ENCODE measurements at regions not wholly inside any gene's neighbourhood (a gene's known extent, or its start where the extent isn't known, plus 50 kb on each side); places are given as distances from the start of the nearest gene placed in this dataset.
A peak's percentile ranks its signal among the peaks of the same experiment; 100 is the strongest.

GRCh38 chr10:91006001-91006751 lies 85.3 kb upstream of the ANKRD1 start:
- peak in 1 of 3 donors; percentile 52 for TF ChIP-seq POLR2AphosphoS5 (IDR thresholded peaks at IDR 0.05)
- TF ChIP-seq CTCF (IDR thresholded peaks at IDR 0.05) = peak in 5 of 7 experiments; percentile 82 to 96 (median 85)
